ENCODE measurements at regions not wholly inside any gene's neighbourhood (a gene's known extent, or its start where the extent isn't known, plus 50 kb on each side); places are given as distances from the start of the nearest gene placed in this dataset.

- Histone ChIP-seq H3K27ac (ENCODE audit: control insufficient read depth, insufficient read depth, low read length) (no peak overlapping the region), H3K4me3 (ENCODE audit: control insufficient read depth in 2 of 3, extremely low read depth in 1 of 3, insufficient read depth in 2 of 3, low read depth in 1 of 3, low read length in 3 of 3) (no peak overlapping the region), H3K9me1 (ENCODE audit: control insufficient read depth, extremely low read depth, insufficient read depth, low read length) (no peaks in the 10 kb centered on the region), H3K36me3 (ENCODE audit: control insufficient read depth in 2 of 2, extremely low read depth in 1 of 2, insufficient read depth in 2 of 2, low read length in 2 of 2) (no peaks in the 10 kb centered on the region), H3K79me2 (ENCODE audit: control insufficient read depth, insufficient read depth, low read length) (no peaks in the 10 kb centered on the region), H3K9ac (ENCODE audit: control insufficient read depth, extremely low read depth, insufficient read depth, low read length) (no peak overlapping the region), H3K4me1 (ENCODE audit: control insufficient read depth, extremely low read depth, insufficient read depth, low read length) (no peaks in the 10 kb centered on the region), H2AFZ (ENCODE audit: control insufficient read depth, low read length) (no peak overlapping the region), H4K20me1 (ENCODE audit: control insufficient read depth, extremely low read depth, insufficient read depth, low read length) (no peaks in the 10 kb centered on the region), H3K4me2 (ENCODE audit: control insufficient read depth, extremely low read depth, insufficient read depth, low read depth, low read length) (no peak overlapping the region), H3K9me3 (ENCODE audit: control insufficient read depth, low read depth, low read length) (no peaks in the 10 kb centered on the region), H3K27me3 (ENCODE audit: control insufficient read depth, extremely low read depth, insufficient read depth, low read length) (peaks cover 28% of the 10 kb centered on the region)
- TF ChIP-seq CTCF (optimal IDR thresholded peaks at IDR 0.05 in 1 of 3, IDR thresholded peaks at IDR 0.05 in 1 of 3, conservative IDR thresholded peaks at IDR 0.05 in 1 of 3; ENCODE audit: extremely low read depth in 1 of 3, insufficient read depth in 2 of 3, low read length in 3 of 3) (no peak), EZH2 (IDR thresholded peaks at IDR 0.05; ENCODE audit: low read length) (no peak)
- FAIRE-seq = no peak
- no peak for DNase-seq (ENCODE audit: low read depth, low spot score)
- dilution Hi-C loops (cut with MboI; ENCODE audit: extremely low pct_ligation_motif_present, low sequenced_read_pairs) = no loop called here
These were observed 262.1 kb downstream of the LRFN2 start for GRCh38 chr6:40325041-40325440.

GRCh38 chr6:40323881-40324634 is 263.1 kb downstream of the LRFN2 start:
- Histone ChIP-seq H3K9me3 (ENCODE audit: control insufficient read depth, low read depth, low read length) (no peaks in the 10 kb centered on the region), H3K36me3 (ENCODE audit: control insufficient read depth in 2 of 2, extremely low read depth in 1 of 2, insufficient read depth in 2 of 2, low read length in 2 of 2) (no peaks in the 10 kb centered on the region), H3K9me1 (ENCODE audit: control insufficient read depth, extremely low read depth, insufficient read depth, low read length) (no peaks in the 10 kb centered on the region), H3K4me2 (ENCODE audit: control insufficient read depth, extremely low read depth, insufficient read depth, low read depth, low read length) (no peak overlapping the region), H4K20me1 (ENCODE audit: control insufficient read depth, extremely low read depth, insufficient read depth, low read length) (no peaks in the 10 kb centered on the region), H3K79me2 (ENCODE audit: control insufficient read depth, insufficient read depth, low read length) (no peaks in the 10 kb centered on the region), H2AFZ (ENCODE audit: control insufficient read depth, low read length) (no peak overlapping the region), H3K4me3 (ENCODE audit: control insufficient read depth in 2 of 3, extremely low read depth in 1 of 3, insufficient read depth in 2 of 3, low read depth in 1 of 3, low read length in 3 of 3) (no peak overlapping the region), H3K27ac (ENCODE audit: control insufficient read depth, insufficient read depth, low read length) (no peak overlapping the region), H3K27me3 (ENCODE audit: control insufficient read depth, extremely low read depth, insufficient read depth, low read length) (peaks cover 21% of the 10 kb centered on the region), H3K9ac (ENCODE audit: control insufficient read depth, extremely low read depth, insufficient read depth, low read length) (no peak overlapping the region), H3K4me1 (ENCODE audit: control insufficient read depth, extremely low read depth, insufficient read depth, low read length) (no peaks in the 10 kb centered on the region)
- dilution Hi-C loops (cut with MboI; ENCODE audit: extremely low pct_ligation_motif_present, low sequenced_read_pairs) = no loop called here
- DNase-seq (ENCODE audit: low read depth, low spot score) (no peak), FAIRE-seq (no peak)
- TF ChIP-seq CTCF (optimal IDR thresholded peaks at IDR 0.05 in 1 of 3, IDR thresholded peaks at IDR 0.05 in 1 of 3, conservative IDR thresholded peaks at IDR 0.05 in 1 of 3; ENCODE audit: extremely low read depth in 1 of 3, insufficient read depth in 2 of 3, low read length in 3 of 3) (no peak), EZH2 (IDR thresholded peaks at IDR 0.05; ENCODE audit: low read length) (no peak)

Measured in keratinocyte (primary cell).